Thymus (tissue), 11 donors: ENCODE measurements at regions not wholly inside any gene's neighbourhood (a gene's known extent, or its start where the extent isn't known, plus 50 kb on each side); places are given as distances from the start of the nearest gene placed in this dataset.
"Not testable (repeated sequence)": the region's sequence is repeated elsewhere in the genome, so short reads cannot be mapped to it uniquely, and the experiment has no call there.

Experiments
- DNase-seq, 9 donors: peaks; one replicate each; pipeline ENCODE4 v3.0.0-alpha.2; 2013; ENCODE audit warnings: low spot score in 9 of 9, low read depth in 6 of 9, missing footprints in 1 of 9
- H3K27ac ChIP-seq, 2 donors: one replicate each; pipeline ENCODE4 v1.5.1; 2013; ENCODE audit warnings: control low read depth in 1 of 2, low read depth in 1 of 2, low read length in 1 of 2, mild to moderate bottlenecking in 1 of 2, moderate library complexity in 1 of 2
- H3K27me3 ChIP-seq, 2 donors: one replicate each; pipeline ENCODE4 v1.5.1; 2013; ENCODE audit warnings: low read length in 1 of 2; ENCODE audit not compliant: control insufficient read depth in 2 of 2, insufficient read depth in 1 of 2
- H3K36me3 ChIP-seq, 2 donors: one replicate each; pipeline ENCODE4 v1.5.1; 2013; ENCODE audit warnings: low read length in 1 of 2, mild to moderate bottlenecking in 1 of 2, moderate library complexity in 1 of 2; ENCODE audit not compliant: control insufficient read depth in 2 of 2, insufficient read depth in 2 of 2
- H3K4me1 ChIP-seq, 2 donors: one replicate each; pipeline ENCODE4 v1.5.1; 2013; ENCODE audit warnings: low read length in 2 of 2; ENCODE audit not compliant: control insufficient read depth in 2 of 2, insufficient read depth in 2 of 2
- H3K4me3 ChIP-seq, 2 donors: one replicate each; pipeline ENCODE4 v1.5.1; 2013; ENCODE audit warnings: low read length in 2 of 2, control low read depth in 1 of 2, mild to moderate bottlenecking in 1 of 2
- H3K9me3 ChIP-seq, 2 donors: one replicate each; pipeline ENCODE4 v1.5.1; 2013; ENCODE audit warnings: low read length in 1 of 2, mild to moderate bottlenecking in 1 of 2; ENCODE audit not compliant: control insufficient read depth in 2 of 2, insufficient read depth in 1 of 2
- WGBS: extraction: QIAGEN DNeasy Blood & Tissue Kit; methylation state at CpG from one replicate; pipeline ENCODE4 v1.1.7; 2013; 5-methylcytosine and 5-hydroxymethylcytosine counted together
- donor health status: healthy.

DNA sequence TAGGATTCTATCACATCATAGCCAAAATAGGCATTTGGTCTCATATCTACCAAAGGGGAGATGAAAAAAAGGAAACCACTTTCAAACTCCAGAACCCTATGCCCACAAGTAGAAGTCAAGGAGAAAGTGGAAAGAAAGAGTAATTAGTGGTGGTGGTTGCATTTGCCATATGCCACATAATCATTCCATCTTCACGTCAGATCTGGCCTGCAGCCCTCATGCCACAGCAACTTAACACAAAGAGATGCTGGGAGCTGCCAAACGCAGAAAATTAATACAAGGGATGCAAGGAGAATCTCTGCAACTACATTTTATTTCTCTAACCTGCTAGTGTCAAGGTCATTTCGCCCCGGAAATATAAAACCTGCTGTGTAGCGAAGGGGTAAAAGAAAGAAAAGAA lies 148.6 kb upstream of the FOXN3 start:
- Histone ChIP-seq H3K27ac (no peak overlapping the region), H3K4me1 (peaks cover 0 to 8% of the 10 kb centered on the region in 2 donors), H3K4me3 (no peak overlapping the region), H3K27me3 (no peaks in the 10 kb centered on the region), H3K9me3 (no peaks in the 10 kb centered on the region), H3K36me3 (peaks cover 6% of the 10 kb centered on the region in 2 donors)
- 93% methylated on average over 5 of the region's 5 CpGs for WGBS
- DNase-seq = no peak

DNA sequence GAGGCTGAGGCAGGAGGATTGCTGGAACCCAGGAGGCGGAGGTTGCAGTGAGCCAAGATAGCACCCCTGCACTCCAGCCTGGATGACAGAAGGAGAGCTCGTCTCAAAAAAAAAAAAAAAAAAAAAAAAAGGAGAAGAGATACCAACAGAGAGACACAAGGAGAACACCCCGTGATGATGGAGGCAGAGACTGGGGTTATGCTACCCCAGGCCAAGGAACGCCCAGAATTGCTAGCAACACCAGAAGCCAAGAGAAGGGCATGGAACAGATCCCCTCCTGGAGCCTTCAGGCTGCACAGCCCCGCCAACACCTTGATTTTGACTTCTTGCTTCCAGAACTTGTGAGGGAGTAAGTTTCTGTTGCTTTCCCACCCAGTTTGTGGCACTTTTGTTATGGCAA lies 148.0 kb upstream of the FOXN3 start:
- H3K4me3 ChIP-seq = no peak overlapping the region
- no peak for DNase-seq
- H3K27ac ChIP-seq = no peak overlapping the region
- H3K27me3 ChIP-seq = no peaks in the 10 kb centered on the region
- H3K36me3 ChIP-seq = peaks cover 6% of the 10 kb centered on the region in 2 donors
- WGBS = 97% methylated on average over 5 of the region's 5 CpGs
- no peaks in the 10 kb centered on the region for H3K9me3 ChIP-seq
- H3K4me1 ChIP-seq = peaks cover 0 to 8% of the 10 kb centered on the region in 2 donors

DNA sequence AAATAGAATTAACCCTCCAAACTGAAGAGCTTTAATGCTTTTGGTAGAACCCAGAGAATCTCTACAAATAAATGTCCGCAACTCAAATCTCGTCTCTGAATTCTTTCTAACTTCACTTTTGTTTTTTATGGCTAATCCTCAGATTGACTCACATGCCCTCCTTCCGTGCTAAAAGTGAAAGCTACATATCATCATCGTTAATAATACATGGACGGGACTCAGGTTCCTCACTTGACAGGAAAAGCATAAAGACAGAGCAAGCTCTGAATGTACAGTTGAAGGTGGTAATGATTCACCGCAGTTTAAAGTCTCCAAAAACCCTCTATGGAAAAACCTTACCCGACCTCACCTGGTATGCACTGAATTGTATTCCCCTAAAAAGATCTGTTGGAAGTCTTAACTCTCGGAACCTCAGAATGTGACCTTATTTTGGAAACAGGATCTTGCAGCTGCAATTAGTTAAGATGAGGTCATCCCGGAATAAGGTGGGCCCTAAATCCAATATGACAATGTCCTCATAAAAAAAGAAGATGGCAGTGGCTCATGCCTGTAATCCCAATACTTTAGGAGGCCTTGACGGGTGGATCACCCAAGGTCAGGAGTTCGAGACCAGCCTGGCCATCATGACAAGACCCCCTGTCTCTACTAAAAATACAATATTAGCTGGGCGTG lies 147.4 kb upstream of the FOXN3 start:
- DNase-seq = no peak
- Histone ChIP-seq H3K4me3 (no peak overlapping the region), H3K27me3 (no peaks in the 10 kb centered on the region), H3K9me3 (no peaks in the 10 kb centered on the region), H3K36me3 (peaks cover 6% of the 10 kb centered on the region in 2 donors), H3K4me1 (peaks cover 0 to 8% of the 10 kb centered on the region in 2 donors), H3K27ac (no peak overlapping the region)
- 85% methylated on average over 12 of the region's 12 CpGs for WGBS

DNA sequence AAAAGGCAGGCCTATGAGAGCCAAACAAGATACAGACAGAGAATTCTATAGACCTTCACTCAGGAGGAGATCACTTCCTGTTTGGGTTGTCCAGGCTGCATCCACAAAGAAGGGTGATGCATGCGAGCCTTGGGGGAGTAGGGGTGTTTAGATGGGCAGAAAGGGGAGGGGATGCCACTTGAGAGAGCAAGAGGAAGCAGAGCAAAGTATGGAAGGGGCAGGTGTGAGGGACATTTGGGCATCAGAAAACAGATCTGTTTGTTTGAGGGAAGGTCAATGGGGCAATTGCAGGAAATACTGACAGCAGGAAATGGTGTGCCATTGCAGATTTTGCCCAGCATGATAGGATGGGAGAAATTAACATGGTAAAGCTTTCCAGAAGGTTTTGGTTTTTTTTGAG lies 146.4 kb upstream of the FOXN3 start:
- no peak for DNase-seq
- Histone ChIP-seq H3K9me3 (no peaks in the 10 kb centered on the region), H3K4me3 (no peak overlapping the region), H3K36me3 (peaks cover 6 to 15% of the 10 kb centered on the region in 2 donors), H3K27ac (no peak overlapping the region), H3K27me3 (no peaks in the 10 kb centered on the region), H3K4me1 (peaks cover 0 to 8% of the 10 kb centered on the region in 2 donors)
- 95% methylated on average over 1 of the region's 1 CpG for WGBS

DNA sequence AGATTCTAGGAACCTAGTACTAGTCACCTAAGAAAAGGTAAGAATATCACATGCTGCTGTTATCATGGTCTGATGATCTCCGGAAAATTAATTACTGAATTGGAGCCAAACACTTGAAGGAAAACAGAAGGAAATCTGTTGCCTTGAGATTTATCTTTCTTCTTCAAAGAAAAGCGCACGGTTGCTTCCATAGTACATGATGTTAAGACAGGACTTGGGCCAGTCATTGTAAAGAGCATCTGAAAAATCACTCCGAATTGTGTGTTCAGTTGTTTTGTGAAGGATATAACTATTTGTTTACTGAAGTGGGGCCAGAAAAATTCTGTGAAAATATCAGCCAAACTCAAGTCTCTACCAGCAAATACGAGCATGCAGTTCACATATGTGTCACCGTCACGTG lies 134.9 kb upstream of the FOXN3 start:
- H3K36me3 ChIP-seq = peaks cover 0 to 8% of the 10 kb centered on the region in 2 donors
- peaks cover 5 to 9% of the 10 kb centered on the region in 2 donors for H3K4me1 ChIP-seq
- DNase-seq = no peak
- no peak overlapping the region for H3K4me3 ChIP-seq
- H3K9me3 ChIP-seq = no peaks in the 10 kb centered on the region
- WGBS = 96% methylated on average over 7 of the region's 7 CpGs
- no peaks in the 10 kb centered on the region for H3K27me3 ChIP-seq
- no peak overlapping the region for H3K27ac ChIP-seq

DNA sequence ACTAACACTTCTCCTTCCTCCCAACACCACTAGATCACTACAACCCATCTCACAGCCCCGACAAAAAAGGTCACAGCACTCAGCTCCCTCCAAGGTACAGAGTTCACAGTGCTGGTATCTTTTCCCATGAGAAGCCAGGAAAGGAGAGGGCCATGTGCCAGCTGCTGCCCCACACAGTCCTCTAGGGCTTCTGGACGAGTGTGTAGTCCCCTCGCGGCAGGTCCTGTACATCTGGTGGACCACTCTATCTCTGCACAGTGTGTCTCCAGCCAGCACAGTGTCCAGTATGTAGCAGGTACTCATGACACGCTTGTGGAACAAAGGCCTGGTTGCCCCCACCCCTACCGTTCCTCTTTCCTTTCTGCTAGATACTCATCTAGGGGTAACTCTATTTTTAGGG lies 134.4 kb upstream of the FOXN3 start:
- Histone ChIP-seq H3K36me3 (peaks cover 0 to 8% of the 10 kb centered on the region in 2 donors), H3K4me1 (peaks cover 5 to 9% of the 10 kb centered on the region in 2 donors), H3K9me3 (no peaks in the 10 kb centered on the region), H3K27me3 (no peaks in the 10 kb centered on the region), H3K27ac (no peak overlapping the region), H3K4me3 (no peak overlapping the region)
- 90% methylated on average over 6 of the region's 6 CpGs for WGBS
- DNase-seq = no peak

DNA sequence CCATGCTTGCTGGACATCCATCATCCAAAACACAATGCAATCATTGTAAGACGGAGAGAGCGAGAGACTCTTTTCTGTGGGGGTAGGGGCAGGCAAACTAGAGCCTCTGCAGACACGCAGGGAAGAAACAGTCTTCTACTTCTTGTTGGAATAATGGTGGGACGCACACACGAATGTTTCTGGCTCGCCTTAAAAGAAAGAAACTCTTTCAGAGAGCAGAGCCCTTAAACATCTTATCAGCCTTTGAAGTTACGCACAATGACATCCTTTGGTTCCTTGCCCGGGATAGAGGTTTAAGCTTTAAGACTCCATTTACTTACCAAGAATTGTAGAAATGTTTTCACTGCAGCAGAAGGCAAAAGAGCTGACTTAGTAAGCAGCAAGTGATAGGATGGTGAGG lies 133.8 kb upstream of the FOXN3 start:
- Histone ChIP-seq H3K4me1 (peaks cover 5 to 9% of the 10 kb centered on the region in 2 donors), H3K9me3 (no peaks in the 10 kb centered on the region), H3K27ac (no peak overlapping the region), H3K36me3 (peaks cover 0 to 8% of the 10 kb centered on the region in 2 donors), H3K4me3 (no peak overlapping the region), H3K27me3 (no peaks in the 10 kb centered on the region)
- 87% methylated on average over 8 of the region's 8 CpGs for WGBS
- no peak for DNase-seq

DNA sequence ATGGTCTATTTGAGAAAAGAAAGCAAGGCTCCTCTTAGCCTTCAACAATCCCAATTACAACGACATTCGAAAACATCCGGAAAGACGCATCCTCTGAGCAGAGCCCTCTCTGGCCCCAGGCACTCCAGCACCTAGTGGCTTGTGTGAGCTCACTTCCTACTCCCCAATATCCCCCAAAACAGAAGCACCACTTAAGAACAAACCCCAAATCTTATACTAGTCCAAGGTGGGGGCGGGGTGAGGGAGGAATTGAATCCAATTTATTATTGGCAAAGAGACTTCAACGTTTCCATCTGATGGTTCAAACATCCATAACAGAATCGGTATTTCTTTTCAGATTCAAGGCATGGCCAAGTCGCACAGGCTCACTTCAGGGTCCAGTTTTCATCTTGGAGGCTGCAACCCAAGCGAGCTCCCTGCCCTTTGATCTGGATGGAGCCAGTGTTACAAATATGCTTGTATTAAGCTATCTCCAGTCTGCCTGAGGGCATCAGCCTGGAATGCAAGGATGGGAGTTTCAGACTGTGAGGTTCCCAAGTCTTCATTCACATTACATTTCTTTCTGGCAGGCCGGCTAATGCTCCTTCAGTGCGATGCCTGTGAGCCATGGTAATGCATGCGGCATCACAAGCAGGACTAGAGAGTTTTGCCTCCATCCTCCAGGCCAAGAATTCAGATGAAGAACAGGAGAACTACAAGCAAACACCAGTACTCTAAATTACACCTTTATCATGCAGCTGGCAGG lies 132.5 kb upstream of the FOXN3 start:
- peaks cover 5 to 9% of the 10 kb centered on the region in 2 donors for H3K4me1 ChIP-seq
- H3K9me3 ChIP-seq = no peaks in the 10 kb centered on the region
- no peak overlapping the region for H3K4me3 ChIP-seq
- DNase-seq = no peak
- 99% methylated on average over 12 of the region's 12 CpGs for WGBS
- peaks cover 0 to 8% of the 10 kb centered on the region in 2 donors for H3K36me3 ChIP-seq
- H3K27ac ChIP-seq = no peak overlapping the region
- H3K27me3 ChIP-seq = no peaks in the 10 kb centered on the region

DNA sequence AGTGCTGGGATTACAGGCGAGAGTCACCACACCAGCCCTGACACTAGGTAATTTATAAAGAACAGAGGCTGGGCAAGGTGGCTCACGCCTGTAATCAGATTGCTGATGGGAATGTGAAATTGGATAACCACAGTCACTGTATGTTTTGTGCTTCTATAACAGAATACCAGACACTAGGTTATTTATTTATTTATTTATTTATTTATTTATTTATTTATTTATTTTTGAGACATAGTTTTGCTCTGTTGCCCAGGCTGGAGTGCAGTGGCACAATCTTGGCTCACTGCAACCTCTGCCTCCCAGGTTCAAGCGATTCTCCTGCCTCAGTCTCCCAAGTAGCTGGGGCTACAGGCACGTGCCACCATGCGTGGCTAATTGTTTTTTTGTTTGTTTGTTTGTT lies 130.0 kb upstream of the FOXN3 start:
- WGBS = 98% methylated on average over 5 of the region's 5 CpGs
- H3K9me3 ChIP-seq, H3K4me3 ChIP-seq, H3K27me3 ChIP-seq, H3K27ac ChIP-seq, H3K36me3 ChIP-seq, DNase-seq: not testable (repeated sequence)
- peaks cover 15% of the 10 kb centered on the region in 2 donors for H3K4me1 ChIP-seq
